NCI-H526 treated with DMSO at 0.1 percent for 48 hours (cell line): ENCODE measurements at regions not wholly inside any gene's neighbourhood (a gene's known extent, or its start where the extent isn't known, plus 50 kb on each side); places are given as distances from the start of the nearest gene placed in this dataset.
"Not testable (repeated sequence)": the region's sequence is repeated elsewhere in the genome, so short reads cannot be mapped to it uniquely, and the experiment has no call there.

Experiments
- DNase-seq: peaks from one replicate; lab custom pipeline; 2025; lab: John Stamatoyannopoulos, UW

DNA sequence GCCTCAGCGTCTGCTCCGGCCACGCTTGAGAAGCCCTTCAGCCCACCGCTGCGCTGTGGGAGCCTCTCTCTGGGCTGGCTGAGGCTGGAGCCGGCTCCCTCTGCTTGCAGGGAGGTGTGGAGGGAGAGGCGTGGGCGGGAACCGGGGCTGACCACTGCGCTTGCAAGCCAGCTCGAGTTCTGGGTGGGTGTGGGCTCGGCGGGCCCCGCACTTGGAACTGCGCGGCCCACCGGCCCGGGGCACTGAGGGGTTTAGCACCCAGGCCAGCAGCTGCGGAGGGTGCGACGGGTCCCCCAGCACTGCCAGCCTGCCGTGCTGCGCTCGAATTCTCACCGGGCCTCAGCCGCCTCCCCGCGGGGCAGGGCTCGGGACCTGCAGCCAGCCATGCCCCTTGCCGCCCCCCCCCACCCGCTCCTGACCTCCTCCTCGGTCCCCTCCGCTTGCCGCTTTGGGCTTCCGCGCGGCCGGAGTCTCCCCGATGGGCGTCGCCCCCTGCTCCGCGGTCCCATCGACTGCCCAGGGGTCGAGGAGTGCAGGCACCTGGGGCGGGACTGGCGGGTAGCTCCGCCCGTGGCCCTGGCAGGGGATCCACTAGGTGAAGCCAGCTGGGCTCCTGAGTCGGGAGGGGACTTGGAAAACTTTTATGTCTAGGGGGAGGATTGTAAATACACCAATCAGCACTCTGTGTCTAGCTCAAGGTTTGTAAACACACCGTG is 106.7 kb downstream of the RAP2B start:
- DNase-seq = no peak

DNA sequence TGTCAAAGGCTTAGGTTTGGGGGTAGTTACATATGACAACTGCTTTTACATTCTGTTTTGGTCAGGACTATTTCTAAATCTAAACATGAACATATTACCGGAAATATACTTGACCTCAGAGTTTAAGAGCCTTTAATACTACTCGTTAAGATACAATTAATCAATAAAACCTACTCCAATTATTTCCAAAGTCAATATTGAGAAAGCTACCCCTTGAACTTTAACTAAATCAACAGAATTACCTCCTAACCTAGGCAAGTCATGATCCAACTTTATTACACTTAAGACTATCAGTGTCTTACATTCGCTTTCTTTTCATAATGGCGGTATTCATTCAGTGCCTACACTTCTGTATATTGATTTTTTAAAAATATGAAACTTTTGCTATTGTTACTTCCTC is 107.7 kb downstream of the RAP2B start:
- DNase-seq = no peak

DNA sequence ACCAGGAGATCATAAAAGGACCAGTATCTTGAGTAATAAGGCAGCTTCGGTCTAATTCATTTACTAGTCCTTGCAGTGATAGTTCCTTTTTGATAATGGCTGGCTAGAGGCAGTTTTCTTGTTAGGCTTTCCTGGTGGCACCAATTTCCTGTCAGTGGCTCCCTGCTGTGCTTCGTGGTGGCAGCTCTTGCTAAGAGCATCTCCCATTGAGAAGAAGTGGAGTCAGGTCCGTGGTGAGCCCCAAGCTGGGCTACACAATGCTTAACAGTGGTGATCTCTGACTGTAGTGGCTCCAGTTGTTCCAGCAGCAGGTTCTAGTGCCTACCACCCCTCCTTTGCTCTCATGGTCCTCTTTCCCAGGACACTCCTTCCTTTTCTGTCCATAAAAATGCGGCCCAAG is 111.2 kb downstream of the RAP2B start:
- DNase-seq = no peak

DNA sequence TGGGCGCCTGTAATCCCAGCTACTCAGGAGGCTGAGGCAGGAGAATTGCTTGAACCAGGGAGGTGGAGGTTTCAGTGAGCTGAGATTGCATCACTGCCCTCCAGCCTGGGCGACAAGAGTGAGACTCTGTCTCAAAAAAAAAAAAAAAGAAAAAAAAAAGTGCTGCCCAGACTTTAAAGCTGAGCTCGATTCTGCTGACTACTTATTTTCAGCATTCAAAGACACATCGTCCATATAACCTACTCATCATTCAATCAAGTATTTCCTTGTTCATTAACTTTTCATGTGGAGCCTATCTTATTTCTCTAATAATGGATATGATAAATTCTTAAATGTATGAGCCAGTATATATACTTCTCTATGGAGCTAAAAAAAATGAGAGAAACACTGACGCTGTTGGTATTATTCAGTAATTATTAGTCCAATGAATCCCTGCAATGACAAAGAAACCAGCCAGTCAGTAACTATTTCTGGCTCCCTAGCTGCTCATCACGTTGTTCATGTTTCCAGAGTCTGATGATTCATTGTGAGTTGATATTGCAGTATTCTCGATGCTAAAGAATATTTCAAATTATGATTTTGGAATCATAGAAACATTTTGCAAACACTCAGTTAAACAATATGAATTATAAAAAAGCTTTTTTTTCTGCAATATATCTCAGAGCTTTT is 111.9 kb downstream of the RAP2B start:
- DNase-seq = no peak

DNA sequence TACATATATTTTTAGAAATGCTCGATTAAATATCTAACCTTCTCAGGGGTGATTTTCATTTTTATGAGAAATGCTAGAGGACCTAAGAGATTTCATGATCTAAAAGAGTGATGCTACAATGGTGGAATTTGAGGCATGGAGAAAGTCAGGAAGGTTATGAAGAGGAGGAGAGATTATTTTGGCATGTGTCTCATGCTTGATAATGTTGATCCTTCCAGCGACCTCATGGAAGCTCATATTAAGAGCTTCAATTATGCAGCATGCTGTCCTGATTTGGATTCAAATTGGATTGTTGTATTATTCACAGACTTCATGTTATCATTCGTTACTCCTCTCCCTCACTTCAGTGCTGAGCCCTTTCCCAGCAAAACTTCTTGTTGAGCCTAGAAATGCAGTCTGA is 112.5 kb downstream of the RAP2B start:
- no peak for DNase-seq

DNA sequence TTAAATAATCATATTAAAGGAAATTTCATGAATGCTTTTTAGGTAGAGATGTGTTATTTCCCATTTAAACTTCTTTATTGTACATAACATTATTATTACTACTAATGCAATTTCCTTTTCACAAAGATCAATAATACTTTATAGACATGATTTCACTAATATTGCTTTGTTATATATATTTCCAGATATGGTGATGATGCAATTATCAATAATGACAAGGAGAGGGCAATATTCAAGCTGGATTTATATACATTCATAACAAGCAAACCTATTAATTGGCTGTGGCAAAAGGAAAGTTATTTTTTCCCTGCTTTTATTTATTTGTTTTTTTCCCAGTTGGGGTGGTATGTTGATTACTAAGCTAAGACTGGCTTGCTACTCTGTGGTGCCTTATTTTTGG is 113.5 kb downstream of the RAP2B start:
- DNase-seq = no peak

DNA sequence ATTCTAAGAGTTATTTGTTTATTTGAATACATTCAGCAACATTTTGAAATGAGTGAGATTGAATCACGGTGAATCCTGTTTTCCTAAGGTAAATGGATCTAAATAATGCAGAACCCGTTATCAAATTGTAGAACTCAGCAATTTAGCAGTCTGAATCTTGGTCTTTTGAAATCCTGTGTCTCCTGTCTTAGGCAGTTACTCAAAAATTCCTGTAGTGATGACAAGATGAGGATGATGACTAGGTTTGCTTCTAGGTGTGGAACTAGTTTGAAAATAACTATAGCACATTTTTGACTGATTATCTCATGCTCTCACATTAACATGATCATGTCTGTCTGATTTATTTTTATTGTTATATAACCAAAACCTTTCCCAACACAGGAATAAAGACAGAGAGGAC is 115.0 kb downstream of the RAP2B start:
- no peak for DNase-seq

DNA sequence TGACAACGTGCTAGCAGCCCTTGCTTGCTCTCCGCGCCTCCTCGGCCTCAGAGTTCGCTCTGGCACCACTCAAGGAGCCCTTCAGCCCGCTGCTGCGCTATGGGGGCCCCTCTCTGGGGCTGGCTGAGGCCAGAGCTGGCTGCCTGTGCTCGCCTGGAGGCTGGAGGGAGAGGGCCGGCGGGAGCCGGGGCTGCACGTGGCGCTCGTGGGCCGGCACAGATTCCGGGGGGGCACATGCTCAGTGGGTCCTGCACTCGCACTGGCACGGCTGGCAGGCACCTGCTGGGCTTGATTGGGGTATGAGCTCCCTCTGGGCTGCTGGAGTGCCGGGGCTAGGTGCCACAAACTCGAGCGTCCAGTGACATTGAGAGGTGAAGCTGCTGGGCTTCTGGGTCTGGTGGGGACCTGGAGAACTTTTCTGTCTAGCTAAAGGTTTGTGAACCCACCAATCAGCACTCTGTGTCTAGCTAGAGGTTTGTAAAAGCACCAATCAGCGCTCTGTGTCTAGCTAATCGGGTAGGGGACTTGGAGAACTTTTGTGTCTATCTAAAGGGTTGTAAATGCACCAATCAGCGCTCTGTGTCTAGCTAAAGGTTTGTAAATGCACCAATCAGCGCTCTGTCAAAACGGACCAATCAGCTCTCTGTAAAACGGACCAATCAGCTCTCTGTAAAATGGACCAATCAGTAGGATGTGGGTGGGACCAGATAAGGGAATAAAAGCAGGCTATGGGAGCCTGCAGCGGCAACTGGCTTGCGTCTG is 119.4 kb downstream of the RAP2B start:
- not testable (repeated sequence) for DNase-seq

DNA sequence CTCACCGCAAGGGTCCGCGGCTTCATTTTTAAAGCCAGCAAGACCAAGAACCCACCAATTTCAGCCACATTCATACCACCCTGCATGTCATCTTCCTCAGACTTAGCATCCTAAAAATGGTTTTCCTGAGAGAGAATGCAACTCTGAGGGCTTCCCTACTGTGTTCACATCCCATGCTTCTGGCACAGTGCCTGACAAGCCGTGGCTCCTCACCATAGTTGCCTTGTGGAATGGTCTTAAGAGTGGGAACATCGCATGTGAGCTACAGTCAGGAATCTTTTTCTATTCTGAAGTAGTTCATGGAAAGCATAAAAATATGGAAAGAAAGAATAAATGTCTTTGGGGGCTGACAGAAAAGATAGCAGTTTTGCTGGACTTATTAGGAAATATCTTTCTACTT is 120.3 kb downstream of the RAP2B start:
- DNase-seq = no peak

DNA sequence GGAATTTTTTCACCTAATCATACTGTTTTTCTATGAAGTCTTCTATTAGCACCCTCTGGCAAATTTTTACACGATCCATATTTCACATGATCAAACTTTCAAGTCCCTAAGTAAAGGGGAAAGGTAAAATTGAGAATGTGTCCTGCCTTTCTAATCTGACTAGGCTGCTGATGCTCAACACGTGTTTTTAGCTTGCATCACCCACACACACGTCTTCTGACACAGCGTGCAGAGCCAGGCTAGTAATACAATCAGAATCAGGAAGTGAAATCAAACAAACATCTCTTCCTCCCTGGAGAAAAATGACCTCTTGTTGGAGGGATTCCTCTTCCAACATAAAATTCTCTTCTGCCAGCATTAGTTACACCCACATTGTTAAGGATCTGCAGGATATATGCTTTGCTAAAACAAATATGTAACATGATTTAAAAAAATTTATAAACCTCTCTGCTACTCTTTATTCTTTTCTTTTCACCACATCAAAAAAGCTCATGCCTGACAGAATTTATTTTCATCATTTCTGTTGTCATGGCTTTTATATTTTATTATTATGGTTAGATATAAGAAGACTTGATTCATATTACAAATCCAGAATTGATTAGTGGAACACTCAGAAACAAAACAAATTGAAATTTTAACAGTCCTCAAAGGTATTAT is 122.4 kb downstream of the RAP2B start:
- no peak for DNase-seq

DNA sequence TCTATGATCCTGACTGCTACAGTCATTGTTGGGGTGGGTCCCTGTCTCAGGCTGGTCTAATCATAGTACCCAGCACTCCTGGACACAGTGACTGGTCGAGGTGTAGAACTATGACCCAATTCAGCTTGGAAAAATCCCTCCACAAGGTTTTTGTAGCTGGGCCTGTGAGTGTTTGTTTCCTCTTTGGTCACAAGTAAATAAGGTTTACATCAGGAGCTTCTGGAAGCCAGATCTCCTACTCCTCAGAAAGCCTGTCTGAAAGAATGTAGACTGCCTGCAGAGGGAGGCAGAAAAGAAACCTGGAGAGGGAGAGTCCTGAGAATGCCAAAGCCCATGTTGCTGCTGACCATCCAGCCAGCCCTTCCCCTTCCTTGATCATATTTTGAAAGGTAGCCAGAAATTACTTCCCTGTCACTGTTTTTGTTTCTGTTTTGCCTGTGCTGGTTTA is 123.2 kb downstream of the RAP2B start:
- DNase-seq = no peak

DNA sequence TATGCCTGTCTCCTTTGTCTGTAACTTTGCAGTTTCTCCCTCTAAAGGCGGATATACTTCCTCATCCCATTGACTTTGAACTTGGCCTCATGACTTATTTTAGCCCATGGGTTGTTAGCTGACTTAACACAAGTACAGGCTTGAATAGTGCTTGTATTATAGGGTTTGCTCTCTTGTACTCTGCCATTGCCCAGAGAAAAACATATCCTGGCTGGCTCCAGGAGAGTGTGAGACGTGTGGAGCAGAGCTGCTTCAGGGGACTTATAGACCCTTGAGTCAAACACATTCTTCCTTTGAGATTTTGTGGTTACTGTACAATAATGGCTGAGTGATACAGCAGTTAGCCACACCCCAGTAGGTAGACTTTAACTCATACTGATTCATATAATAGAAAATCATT is 124.0 kb downstream of the RAP2B start:
- no peak for DNase-seq

DNA sequence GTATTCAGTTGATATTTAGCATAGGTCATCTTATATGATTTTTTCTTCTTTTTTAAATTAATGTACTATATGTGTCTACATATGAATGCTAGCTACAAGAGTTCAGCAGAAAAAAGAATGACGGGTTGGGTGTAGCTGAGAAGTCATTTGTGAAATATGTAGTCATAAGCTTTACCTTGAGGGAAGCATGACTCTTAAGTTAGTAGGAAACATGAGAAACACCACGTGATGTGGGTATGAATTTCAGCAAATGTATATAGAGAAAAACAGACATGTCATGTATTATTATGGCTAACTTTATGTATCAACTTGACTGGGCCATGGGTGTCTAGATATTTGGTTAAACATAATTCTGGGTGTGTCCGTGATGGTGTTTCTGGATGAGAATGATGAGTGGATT is 125.0 kb downstream of the RAP2B start:
- DNase-seq = no peak

DNA sequence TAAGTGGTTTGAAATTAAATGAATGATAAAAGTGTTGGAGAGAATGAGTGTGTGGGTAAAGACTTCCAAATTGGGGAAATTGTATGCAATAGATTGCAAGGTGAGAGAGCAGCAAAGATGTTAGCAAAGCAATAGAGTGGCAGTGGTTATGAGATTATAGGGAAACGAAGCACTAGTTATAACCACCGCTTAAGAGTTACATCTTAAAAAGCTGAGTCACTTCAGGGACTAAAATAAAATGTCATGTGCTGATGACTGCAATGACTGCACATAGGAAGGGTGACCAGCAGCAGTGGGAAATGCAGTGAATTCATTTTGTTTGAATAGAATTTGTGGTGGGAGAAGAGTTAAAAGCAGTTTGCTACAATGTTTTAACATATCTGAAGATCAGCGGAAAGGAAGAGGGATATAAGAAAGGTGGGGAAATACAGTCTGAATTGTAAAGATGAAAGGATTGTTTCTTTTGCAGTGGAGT is 127.3 kb downstream of the RAP2B start:
- DNase-seq = no peak

DNA sequence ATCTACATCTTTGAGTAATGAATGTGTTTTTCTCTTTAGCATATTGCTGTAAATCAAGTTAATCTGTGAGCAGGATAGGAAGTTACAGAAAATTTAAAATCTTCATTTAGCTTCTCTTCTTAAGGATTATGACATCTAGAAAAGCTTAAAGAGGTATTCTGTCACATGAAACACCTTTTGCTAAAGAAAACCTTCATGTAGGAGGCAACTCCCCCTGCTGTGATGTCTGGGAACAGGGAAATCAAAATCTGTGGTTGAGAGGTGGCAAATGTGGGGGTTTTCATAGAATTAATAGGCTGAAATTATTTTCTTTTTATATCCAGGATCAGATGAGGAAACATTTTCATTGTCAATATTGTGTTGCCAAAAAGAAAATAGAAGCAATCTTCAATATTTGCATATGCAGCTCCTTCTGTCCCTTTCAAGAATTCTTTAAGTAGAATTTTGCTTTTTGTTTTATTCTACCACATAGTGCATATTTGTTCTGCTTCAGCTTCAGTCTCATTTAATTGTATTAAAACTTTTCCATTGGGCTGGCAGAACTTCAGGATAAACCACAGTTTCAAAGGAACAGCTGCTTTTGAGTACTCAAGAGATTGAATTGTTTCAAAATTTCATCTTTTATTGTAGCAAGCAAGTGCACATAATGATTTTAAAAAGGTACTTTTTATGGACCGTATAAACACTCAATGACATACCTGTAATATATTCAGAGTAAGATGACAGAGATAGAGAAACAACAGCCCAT is 128.4 kb downstream of the RAP2B start:
- DNase-seq = no peak

DNA sequence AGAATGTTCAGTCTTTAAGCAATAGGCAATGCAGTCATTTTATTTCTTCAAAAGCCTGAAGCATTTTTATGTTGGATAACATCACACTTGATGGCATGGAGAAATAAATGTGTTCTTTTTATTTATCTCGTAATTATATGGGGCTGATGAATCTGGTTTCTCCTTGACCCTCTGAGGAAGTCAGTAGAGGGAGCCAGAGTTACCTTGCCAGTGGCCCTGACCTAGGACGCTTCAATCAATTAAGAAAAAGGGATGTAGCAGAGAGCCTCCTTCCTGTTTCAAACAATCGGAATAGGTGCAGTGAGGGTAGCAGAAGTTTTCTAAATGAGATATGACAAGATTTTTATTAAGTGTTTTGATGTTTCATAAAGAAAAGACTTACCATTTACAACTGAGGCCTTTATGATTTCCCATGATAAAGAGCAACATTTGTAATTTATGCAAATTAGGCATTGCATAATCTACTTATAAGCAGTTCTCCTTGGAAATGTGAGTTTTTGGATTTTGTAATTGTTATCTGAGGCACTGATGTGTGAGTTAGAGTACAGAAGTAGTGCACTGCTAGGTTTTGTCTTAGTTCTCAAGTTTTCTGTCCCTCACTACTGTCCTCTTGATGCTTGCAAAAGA is 129.1 kb downstream of the RAP2B start:
- no peak for DNase-seq

DNA sequence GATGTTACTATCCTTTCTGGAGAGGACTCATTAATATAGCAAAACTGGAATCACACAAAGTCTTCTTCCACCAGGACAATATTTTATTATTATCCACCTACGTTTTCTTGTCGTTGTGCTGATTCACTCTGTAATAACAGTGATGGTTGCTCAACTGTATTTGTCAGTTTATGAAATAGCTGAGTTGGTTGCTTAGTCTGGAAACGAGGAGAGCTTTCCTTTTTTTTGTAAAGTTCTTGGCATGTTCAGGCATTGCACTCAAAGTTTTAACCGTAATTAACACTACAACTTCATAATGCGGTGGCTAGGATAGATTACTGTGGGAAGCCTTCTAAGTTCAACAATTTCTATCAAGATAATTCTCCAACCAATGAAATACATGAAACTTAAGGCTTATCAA is 131.2 kb downstream of the RAP2B start:
- no peak for DNase-seq

DNA sequence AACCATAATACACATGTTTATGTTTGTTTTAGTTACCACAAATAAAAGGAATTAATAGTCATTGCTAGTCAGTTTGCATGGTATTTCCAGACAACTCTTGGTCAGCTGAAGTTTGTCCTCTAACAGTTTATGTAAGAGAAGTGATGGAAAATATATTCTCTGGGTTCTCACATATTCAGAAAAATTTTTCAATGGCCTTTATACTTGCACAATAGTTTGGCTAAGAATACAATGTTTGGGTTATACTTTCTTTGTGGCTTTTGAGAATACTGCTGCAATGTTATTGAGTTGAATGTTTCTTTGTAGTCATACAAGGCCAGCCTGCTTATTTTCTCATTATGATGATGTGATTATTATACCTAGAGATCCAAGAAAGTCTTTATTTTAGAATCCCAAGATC is 133.9 kb downstream of the RAP2B start:
- no peak for DNase-seq

DNA sequence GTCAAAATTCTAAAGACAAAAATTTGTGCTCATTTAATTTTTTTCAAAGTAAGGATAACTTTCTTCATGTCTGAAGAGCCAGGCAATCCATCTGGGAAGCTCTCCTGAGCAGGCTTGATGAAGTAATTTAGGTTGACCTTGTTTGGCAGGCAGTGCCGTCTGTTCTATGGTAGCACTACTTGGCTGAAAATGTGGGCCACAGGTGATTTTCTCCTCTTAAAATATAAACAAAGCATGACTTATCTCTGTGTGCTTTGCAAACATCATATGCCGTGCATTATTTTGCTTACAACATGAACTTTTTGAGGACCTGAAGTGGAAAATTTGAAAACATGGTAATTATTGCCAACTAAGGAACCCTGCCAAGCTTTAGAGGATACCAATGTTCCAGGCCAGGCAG is 143.2 kb downstream of the RAP2B start:
- no peak for DNase-seq

DNA sequence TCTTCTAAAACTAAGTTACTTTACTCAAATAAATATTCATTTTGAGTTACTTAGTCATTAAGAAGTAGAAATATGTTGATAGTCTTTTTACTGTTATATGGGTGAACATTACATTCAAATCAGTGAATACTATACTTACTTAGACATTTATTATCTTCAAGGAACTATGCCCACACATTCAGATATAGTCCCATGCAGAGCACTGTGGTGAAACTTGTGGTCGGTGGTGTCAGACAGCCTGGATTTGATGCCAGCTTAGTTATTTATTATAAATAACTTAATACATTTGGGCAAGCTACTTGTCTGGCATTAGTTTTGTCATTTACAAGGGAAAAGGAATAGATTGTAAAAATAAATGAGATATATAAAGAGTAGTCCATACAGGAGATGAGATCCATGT is 149.5 kb downstream of the RAP2B start:
- DNase-seq = no peak

DNA sequence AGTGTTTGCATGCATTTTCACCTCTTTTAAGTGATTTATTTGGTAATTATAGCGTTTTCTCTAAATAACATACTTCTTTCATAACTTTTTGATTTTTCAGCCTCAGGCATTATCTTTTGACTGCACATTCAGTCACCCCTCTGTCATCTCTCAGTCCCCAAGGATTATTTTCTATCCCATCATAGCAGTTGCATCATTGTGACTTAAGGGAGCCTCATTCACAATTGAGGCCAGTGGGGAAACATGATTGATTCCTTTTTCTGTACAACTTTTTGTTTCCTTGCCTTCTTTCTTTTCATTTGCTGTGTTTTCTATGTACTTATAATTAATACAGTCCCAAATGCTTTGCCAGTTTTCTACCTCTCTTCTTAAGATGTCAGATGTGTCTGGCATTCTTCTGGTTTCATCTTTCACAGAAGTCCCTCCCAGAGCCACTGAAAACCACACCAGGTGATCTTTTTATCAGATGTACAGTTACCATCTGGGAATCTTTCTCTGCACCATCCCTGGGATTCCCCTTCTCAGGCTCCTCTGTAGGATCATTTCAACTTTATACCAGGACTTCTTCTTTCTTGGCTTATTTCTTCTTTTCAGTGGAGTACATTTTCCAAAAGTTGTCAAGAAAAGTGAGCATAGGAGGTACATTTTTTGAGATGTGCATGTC is 151.4 kb downstream of the RAP2B start:
- no peak for DNase-seq
